ENCODE measurements at regions not wholly inside any gene's neighbourhood (a gene's known extent, or its start where the extent isn't known, plus 50 kb on each side); places are given as distances from the start of the nearest gene placed in this dataset.

DNA sequence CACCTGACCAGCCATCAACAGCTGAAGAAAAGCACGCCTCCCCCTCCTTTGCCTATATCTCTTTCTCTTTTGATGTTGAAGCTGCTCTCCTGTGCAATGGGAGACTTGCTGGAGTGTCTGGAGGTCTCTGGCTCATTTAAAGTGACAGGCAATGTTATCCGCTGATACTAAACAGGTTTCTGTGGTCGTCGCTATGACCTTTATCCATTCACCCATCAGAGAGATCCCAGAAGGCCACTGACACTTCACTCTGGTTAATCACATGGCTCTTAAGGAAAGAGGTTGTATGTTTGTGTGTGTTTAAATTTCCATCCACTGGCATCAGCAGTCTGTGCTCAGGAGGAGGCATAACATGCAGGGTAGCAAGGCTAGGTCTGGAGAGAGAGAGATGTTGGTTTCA lies 277.3 kb downstream of the MTX2 start:
- no peak for DNase-seq

- no peak for DNase-seq
Observed at GRCh38 chr2:176552501-176553135, 283.4 kb downstream of the MTX2 start.

DNA sequence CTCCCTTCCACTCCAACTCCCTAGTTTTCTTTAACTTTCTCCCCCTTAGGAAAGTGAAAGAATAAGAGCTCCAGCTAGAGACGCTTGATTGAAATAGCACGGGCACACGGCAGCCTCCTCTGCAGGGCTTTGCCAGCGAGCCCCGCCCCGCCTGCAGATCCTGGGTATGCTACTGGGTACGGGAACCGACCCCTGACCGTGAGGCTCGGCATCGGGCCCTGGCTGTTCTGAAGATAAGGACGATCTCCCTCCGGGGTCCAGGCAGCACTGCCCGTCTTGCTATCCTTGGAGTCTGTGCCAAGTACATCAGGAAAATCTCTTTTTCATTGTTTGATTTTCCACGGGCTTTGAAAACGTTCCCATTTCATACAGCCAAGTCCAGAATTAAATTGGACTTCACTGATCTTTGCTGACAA lies 284.5 kb downstream of the MTX2 start:
- DNase-seq, result peak in 1 of 2 experiments; percentile 41

DNA sequence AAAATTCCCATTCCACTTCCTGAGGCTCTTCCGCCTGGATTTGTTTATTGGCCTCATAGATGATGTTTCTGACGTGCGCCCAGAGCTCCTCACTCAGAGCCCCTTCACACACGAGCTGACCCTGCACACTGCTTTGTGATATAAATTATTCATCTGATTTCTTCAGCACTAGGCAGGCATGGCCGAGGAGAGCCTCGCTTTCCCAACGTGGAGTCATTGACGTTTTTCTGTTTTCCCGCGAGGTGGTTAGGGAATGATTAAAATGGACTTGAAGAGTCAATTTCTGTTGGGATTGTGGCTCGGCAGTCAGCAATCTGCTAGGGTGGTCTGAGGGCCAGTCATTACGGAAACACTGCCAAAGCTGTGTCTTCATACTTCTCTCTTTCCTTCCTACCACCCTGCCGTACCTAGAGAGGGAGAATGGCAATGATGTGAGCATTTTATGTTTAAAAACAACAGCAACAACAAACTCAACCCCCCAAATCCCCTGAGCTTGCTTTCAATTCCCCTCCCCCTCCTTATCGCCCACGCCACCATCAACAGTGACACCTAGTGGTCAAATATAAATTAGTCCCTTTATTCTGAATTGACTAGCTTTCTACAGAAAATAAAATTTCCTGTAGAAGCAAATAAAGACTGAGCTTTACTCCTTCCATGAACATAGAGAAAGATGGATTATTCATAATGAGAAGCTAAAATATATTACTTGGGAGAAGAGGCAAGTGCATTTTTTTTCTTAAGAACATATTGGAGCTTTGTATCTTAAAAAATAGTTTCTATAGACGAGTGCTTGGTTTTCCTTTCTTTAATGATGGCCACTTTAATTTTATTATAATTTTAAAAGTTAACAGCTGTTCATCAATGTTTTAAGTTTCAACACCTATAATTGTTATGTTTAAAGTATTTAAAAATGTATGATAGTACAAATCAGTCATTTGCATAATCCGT lies 285.1 kb downstream of the MTX2 start:
- DNase-seq, result peak; percentile 31 to 71

- DNase-seq, result no peak
Observed at GRCh38 chr2:176555112-176555511, 285.9 kb downstream of the MTX2 start.

DNA sequence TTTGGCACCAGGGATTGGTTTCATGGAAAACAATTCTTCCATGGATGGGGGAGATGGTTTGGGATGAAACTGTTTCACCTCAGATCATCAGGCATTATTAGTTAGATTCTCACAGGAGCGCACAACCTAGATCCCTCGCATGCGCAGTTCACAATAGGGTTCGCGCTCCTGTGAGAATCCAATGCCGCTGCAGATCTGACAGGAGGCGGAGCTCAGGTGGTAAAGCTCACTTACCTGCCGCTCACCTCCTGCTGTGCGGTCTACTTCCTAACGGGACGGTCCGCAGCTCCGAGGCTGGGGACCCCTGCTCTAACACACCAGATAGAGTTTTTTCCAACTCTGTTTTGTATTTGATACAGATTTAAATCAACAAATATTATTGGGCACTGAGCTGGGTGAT lies 286.5 kb downstream of the MTX2 start:
- DNase-seq, result no peak

- no peak for DNase-seq
Observed at GRCh38 chr2:176556373-176556772, 287.1 kb downstream of the MTX2 start.

GRCh38 chr2:176557821-176558220 lies 288.6 kb downstream of the MTX2 start:
- DNase-seq, result no peak

DNA sequence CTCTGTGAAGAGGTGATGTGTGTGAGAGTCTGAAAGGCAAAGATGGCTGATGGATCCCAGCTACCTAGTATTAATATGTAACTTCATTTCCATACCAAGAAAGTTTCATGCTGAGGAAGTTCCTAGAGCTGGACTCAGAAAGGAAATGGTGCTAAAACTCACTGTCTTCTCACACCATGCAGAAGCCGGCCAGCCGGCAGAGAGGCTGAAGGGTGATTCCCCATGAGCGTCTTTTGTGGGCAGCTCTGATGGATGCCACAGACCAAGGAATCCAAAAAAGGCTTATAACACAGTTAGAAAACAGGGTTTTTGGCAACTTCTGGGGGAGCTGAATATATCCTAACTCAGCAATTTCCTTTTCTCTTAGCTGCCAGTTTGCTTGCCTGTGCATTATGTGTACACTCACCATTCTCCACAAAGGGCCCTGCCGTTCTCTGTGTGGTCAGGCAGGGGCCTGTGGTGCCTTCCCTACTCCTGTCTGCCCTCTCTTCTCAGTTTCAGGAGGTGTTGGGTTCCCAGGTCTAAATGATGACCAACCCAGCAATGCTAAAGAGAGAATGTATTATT lies 289.4 kb downstream of the MTX2 start:
- no peak for DNase-seq

DNA sequence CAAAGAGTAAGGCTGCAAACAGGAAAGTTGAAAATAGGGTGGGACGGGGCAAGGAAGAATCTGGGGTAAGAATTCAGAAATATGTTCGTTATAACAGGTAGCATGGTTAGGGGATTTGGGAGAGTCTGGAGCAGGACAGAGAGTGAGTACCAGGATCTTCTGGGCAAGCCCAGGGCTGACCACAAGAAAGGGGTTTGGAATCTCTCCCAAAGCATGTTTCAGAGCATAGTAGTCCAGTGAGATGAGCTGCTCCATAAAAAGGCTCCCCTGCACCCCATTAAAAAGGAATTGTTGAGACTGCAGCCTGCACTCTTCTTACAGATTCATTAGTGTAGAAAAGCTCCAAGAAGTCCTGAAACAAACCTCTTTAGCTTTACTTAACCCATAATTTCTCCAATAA lies 291.1 kb downstream of the MTX2 start:
- no peak for DNase-seq

DNA sequence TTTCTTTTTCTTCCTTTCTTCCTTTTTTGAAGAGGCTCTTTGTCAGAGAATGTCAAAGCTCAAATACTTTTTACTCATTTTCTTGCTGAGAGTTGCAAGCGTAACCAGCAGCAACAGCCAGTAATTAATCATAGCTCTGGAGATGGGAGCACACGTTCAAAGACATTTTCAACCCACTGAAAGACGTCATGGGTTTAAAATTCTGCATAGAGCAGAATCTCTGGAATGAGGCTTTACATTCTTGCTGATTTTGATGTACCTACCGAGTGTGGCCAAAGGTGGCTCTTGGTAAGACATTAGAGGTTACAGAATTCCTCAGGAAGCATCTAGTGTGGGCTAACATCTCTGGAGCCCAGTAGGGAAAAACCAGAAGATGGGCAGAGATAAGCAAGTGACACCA lies 292.5 kb downstream of the MTX2 start:
- DNase-seq, result no peak

DNA sequence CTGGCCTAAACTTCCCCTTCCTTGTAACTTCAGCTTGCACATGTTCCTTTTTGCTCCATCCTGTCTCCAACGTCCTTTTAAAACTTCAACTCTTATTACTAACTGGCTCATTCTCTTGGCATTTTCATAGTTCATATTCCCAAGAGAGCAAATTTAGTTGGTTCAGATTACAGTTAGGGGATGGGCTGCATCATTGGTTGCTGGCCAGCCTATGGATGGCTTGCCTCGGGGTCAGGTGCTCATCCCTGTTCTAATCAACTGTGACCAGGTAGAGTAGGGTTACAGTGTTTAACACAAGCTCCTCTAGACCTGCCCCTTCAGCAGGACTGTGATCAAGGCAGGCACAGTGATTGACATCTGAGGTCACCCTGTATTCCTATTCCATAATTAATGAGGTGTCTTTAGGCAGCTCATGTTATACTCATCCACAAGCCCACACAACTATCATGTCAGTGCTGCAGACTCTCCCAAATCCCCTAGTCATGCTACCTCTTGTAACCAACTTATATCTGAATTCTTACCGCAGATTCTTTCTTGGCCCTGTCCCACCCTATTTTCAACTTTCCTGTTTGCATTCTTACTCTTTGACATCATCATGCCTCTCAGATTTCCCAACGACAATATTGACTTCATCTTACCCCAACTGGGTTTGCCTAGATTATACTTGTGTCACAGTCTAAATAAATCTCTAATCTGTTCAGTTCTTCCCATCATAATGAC lies 293.3 kb downstream of the MTX2 start:
- DNase-seq, result no peak

- DNase-seq, result no peak
Observed at GRCh38 chr2:176565641-176566323, 296.5 kb downstream of the MTX2 start.

DNA sequence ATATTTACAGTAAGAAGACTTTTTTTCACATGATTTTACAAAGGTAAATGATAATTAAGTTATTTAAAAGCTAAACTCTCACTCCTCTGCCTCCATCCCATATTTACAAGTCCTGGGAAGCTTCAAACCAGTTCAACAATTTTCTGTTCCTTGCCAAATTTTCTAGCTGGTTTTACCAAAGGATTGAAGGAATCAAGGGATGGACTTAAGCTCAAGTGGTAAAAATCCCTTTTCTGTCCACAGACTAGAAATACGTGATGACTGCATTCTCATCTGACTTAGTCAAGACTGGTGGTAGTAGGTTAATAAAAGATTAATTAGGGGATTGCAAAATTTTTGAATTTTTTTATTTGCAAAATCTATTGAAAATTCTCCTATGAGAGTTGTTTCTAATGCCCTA lies 297.3 kb downstream of the MTX2 start:
- no peak for DNase-seq

DNA sequence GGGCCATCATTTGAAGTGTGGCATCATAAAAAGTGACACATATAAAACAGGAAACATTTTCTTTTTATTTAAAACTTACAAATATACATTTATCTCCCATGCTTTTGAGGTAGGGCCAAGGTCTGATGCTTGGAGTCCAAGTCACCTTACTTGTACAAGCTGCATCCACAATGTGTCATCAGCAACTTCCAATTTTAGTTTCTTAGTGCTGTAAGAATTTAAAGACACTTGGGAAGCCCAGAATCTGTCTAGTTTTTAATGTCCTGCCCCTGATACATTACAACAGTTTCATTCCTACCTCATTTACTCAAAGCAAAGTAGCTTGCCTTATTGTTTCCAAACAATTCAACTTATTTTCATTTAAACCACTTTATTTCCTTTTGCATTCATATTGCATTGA lies 297.7 kb downstream of the MTX2 start:
- DNase-seq, result no peak

DNA sequence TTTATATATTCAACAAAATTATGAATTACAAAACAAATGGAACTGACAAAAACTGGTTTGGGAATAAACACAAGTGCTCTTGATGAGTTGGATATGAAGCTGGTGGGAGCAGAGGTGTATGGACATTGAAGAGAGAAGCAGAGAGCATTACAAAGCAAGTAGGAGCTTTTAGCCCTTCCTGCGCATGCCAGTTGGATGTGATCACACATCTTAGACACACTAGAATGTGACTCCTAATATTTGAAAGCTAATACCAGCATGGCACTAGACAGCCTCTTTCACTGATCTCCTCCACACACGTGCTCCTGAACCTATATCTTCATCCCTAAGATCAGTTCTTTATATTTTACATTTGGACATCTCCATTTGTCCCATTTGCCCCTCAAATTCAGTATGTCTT lies 298.1 kb downstream of the MTX2 start:
- no peak for DNase-seq

DNA sequence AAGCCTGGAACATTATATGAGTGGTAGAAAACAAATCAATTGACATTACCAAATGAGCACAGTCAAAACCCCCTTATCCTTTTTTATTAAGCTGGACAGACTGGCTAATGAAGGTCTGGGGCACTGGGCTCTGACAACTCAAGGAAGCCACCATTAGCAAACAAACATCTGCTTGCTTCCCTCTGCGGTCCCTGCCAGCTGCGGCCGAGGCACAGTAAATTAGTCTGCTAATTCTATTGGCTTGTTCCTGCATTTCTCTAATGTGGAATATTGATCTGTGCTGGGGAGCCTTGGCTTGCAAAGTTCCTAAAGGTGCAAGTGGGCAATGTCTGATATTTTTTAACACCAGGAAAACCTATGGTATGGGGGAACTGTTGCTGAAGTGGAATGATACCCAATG lies 300.3 kb downstream of the MTX2 start:
- no peak for DNase-seq

DNA sequence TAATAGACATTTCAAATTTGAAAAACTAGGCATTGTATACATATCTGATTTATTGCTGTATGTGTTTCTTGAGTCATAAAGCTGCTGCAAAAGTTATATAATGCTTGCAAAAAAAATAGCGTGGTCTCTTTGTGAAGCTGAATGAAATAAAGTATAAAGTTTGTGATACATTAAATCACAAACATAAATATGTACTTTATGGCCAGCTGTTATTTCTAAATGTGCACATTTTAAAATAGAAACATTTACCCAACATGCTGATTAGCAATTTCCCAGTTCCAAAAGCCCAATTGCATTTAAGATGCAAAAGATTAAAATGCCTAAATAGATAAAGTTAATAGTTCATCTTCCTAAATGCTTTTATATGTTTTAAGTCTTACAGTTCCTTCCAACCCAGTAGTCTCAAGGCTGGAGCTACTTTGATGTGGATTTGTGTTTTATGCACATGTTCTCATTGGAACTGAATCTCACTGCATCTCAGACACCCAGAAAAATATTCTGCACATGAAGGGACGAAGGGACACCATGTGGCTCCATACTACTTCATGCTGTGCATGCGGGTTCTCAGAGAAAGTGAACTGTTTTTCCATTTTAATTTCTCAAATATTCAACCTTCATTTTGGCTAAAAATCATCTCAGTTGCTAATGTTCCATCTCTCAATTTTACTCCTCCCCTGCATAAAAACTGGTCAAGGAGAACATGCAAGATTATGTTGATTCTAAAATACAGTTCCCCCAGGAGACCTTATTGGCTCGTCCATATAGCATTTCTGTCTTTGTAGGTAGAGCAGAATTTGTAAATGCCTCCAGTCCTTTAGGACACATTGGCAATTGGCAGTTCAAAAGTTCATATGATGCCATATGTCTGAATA lies 304.6 kb downstream of the MTX2 start:
- DNase-seq, result no peak

DNA sequence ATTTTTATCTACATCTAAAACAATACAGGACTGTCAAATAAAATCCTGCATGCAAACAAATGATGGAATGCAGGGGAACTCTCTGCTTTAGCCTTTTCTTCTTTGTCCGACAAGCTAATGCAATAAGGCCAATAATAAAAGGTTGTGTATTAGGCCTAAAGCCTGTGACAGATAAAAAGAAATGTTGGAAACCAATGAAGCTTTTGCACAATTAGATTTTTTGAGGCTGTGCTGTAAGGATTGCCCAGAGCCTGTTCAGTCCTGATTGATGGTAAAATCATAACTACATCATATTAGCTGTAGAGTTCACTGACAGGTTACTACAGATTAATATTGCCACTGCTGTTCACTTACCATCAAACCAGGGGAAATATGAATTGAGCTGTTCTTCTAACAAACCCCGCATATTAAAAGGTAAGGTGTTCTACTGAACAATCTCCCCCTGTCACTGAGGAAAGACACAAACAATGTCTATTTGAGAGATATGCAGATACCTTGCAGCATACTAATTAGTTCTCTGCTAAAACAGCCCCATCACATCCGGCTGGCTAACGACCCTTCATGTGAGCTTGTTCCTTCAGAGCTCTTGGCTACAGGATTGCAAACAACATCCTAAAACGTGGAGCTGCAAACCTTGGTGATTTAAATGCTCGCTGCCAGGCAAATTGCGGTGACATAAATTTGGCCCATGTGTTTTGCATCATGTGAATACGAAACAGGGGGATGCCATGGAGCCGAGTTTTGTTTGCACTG lies 305.4 kb downstream of the MTX2 start:
- no peak for DNase-seq

- DNase-seq, result no peak
Observed at GRCh38 chr2:176575237-176575744, 306.0 kb downstream of the MTX2 start.

GRCh38 chr2:176577054-176577453 lies 307.8 kb downstream of the MTX2 start:
- no peak for DNase-seq

All from NCI-H446 (cell line).